ENCODE measurements at regions not wholly inside any gene's neighbourhood (a gene's known extent, or its start where the extent isn't known, plus 50 kb on each side); places are given as distances from the start of the nearest gene placed in this dataset.
"Not testable (repeated sequence)": the region's sequence is repeated elsewhere in the genome, so short reads cannot be mapped to it uniquely, and the experiment has no call there.

- DNase-seq (ENCODE audit: low read depth) = no peak
Observed at GRCh38 chr2:128504246-128505149, 185.8 kb upstream of the HS6ST1 start.

- no peak for DNase-seq (ENCODE audit: low read depth)
Observed at GRCh38 chr2:128505150-128505490, 186.5 kb upstream of the HS6ST1 start.

- no peak for DNase-seq (ENCODE audit: low read depth)
Observed at GRCh38 chr2:128505575-128506526, 187.2 kb upstream of the HS6ST1 start.

- no peak for DNase-seq (ENCODE audit: low read depth)
Observed at GRCh38 chr2:128506534-128506933, 187.9 kb upstream of the HS6ST1 start.

DNA sequence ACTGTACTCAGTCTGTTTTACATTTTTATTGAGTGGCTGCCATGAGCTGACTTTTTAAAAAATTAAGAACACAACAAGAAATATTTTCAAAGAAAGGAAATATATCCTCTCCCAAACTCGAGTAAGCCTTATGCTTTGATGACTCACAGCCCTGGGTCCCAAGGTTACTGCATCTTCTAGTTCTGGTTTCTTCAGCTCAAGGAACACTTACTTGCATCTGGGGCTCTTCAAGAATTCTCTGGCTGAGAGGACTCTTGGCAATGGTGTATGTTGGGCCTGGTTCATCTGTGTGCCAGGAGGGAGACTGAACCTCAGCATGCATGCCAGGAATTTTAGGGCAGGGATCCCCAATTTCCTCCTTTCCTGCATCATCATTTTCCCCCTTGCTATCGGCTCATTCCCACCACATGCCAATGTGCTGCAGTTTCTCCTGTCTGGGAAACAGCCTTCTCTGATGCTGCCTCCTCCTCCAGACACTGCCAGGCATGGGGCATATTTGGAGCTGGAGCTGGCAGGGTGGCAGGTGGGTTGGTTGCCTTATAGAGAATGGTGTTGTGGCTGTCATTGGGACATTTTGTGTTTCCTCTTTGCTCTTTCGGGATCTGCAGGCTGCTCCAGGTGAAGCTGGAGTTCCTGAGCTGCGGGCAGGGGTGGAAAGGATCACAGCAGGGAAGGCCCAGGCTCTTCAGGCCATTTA lies 192.2 kb upstream of the HS6ST1 start:
- no peak for DNase-seq (ENCODE audit: low read depth)

GRCh38 chr2:128511731-128512378 lies 193.2 kb upstream of the HS6ST1 start:
- DNase-seq (ENCODE audit: low read depth) = no peak

- DNase-seq (ENCODE audit: low read depth) = no peak
Observed at GRCh38 chr2:128512379-128513115, 193.9 kb upstream of the HS6ST1 start.

DNA sequence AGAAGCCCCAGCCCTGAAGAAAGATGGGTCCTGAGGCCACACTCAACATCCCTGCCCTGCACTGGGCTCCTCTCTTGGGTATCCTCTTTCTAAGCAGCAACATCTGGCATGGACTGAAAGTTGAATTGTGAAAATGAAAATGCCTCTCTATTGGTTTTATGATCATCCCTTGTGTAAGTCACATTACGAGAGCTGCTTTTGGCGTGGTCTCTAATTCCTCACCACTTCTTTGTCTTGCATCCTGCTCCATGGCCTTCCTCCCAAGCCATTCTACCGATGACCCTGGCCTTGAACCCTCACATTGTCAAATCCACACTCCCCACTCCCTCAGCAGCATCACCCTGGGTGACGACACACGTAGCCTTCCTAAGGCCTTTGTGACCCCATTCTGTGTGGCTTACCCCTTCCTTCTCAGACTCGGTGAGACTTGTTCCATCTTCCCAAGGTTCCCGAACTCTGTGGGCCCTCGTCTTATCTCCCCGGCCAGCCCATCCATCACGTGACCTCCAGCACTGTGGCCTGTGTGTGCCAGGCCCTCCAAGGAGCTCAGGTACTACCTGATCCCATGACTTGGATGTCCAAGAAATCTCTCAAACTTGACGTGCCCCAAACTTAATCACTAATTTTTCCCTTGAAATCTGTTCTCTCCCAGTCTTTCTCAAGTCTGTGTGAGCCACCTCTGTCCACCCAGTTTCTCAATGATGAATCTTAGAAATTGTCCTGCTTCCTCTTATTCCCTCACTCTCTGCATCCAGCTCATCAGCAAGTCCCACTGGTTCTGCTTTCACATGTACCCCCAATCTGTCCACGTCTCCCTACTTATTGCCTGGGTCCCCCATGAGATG lies 194.7 kb upstream of the HS6ST1 start:
- no peak for DNase-seq (ENCODE audit: low read depth)

- DNase-seq (ENCODE audit: low read depth) = no peak
Observed at GRCh38 chr2:128513961-128514283, 195.3 kb upstream of the HS6ST1 start.

DNA sequence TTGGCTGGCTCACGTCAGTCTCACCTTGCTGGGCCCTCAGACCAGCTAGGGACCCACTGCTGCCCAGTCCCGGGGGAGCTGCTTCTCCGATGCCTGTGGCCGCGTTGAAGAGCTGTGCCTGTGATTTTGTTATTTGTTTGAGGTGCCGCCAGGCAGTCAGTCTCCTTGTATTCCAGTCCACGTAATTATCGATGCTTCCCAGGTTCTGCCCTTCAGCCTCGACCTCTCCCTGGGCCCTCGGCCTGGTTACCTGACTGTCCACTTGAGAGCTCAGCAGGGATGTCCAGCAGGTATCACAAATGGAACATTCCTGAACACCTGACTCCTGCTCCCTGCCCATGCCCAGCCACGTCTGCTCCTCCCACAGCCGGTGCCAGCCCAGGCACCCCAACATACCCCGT lies 195.9 kb upstream of the HS6ST1 start:
- DNase-seq (ENCODE audit: low read depth) = no peak

- no peak for DNase-seq (ENCODE audit: low read depth)
Observed at GRCh38 chr2:128516938-128517337, 198.3 kb upstream of the HS6ST1 start.

- not testable (repeated sequence) for DNase-seq (ENCODE audit: low read depth)
Observed at GRCh38 chr2:128519028-128519427, 200.4 kb upstream of the HS6ST1 start.

- no peak for DNase-seq (ENCODE audit: low read depth)
Observed at GRCh38 chr2:128519517-128520215, 201.0 kb upstream of the HS6ST1 start.

DNA sequence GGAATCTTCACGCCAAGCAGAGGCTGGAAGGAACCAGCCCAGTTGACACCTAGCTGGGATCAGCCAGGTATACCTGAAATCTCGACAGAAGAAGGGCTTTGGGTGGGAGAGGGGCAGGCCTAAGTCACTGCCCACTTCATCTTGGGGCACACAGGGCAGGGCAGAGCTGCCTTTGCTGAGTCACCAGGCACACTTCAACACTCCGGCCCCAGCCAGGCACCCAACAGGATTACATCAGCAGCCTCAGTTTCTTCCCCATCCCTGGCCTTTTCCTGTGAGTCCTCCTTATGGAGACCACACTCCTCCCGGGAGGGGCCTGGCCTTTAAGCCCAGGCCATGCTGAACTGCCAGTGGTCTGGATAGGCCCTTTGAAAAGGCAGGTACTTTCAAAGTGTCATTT lies 201.7 kb upstream of the HS6ST1 start:
- DNase-seq (ENCODE audit: low read depth) = no peak

GRCh38 chr2:128520791-128521190 lies 202.1 kb upstream of the HS6ST1 start:
- DNase-seq (ENCODE audit: low read depth) = peak; percentile 13

- DNase-seq (ENCODE audit: low read depth) = no peak
Observed at GRCh38 chr2:128521482-128521881, 202.8 kb upstream of the HS6ST1 start.

DNA sequence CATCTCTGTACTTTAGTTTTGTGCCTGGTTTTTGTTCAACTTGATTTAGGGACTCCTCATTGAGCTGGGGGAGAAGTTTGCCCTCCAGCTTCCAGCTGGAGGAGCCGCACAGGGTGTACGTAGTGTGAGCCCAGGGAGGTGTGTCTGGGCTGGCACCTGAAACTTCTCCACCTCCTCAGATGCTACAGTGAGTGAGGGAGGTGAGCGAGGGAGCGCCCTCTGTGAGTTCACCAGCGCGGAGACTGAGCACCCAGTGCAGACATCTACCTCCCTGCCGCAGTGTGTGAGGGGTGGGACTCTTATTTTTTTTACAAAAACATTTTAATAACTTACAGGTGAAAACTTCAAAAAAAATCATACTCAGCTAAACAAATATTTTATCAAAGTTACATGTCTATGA lies 204.2 kb upstream of the HS6ST1 start:
- DNase-seq (ENCODE audit: low read depth) = no peak

GRCh38 chr2:128523457-128523856 lies 204.8 kb upstream of the HS6ST1 start:
- no peak for DNase-seq (ENCODE audit: low read depth)

DNA sequence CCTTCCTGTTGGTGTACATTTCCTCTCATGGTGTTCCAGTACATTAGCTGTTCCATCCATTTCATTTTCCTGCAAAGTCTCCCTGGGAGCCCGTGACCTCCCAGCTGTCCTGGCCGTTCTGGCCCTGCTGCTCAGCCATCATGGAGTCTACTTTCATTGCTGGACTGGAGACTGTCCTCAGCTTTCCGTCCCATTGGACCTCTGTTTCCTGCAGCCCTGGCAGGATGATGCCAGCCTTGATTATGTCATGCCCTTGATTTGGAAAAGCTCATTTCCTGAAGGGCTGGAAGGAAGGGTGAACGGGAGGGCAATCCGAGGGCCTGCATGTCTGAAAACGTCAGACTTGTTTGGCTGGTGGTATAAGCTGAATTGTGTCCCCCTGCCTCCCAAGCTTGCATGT lies 205.5 kb upstream of the HS6ST1 start:
- no peak for DNase-seq (ENCODE audit: low read depth)
